ENCODE measurements at regions not wholly inside any gene's neighbourhood (a gene's known extent, or its start where the extent isn't known, plus 50 kb on each side); places are given as distances from the start of the nearest gene placed in this dataset.
A peak's percentile ranks its signal among the peaks of the same experiment; 100 is the strongest.

DNA sequence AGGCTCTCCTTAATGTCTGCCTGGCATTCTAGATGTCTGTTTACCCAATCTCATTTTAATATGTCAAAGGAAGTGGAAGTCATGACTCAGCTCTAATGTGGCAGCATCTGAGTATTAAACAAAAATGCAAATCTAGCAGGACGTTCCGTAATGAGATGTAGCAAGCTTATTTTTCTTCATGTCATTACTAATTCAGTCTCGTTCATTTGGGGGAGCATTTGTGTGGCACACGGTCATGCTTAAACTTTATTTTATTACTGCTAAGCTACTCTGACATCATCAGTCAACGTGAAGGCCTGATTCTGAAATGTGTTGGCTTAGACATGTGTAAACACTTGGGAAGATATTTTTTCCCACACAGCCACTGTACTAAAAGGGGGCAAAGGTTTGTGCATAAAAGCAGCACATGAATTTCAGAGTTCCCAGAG lies 326.7 kb upstream of the TMPO start:
- Histone ChIP-seq H3K9me1 (ENCODE audit: control insufficient read depth, insufficient read depth, low read length) (no peaks in the 10 kb centered on the region), H3K36me3 (ENCODE audit: control insufficient read depth, insufficient read depth, low read length) (no peaks in the 10 kb centered on the region), H4K20me1 (replicated peaks; ENCODE audit: control insufficient read depth, insufficient read depth, low read length) (no peaks in the 10 kb centered on the region), H3K79me2 (ENCODE audit: control insufficient read depth, insufficient read depth, low read length) (no peaks in the 10 kb centered on the region), H3K9ac (ENCODE audit: insufficient read depth in 1 of 2, low read depth in 2 of 2, low read length in 2 of 2) (no peak overlapping the region), H3K4me2 (ENCODE audit: insufficient read depth, low read length) (no peak overlapping the region), H3K4me1 (replicated peaks in 1 of 2; ENCODE audit: control insufficient read depth in 2 of 2, insufficient read depth in 2 of 2, low read length in 2 of 2) (no peaks in the 10 kb centered on the region), H3K4me3 (no peak overlapping the region), H3K27me3 (ENCODE audit: control insufficient read depth in 2 of 2, insufficient read depth in 2 of 2, low read length in 2 of 2) (no peaks in the 10 kb centered on the region), H2AFZ (ENCODE audit: low read depth, low read length) (no peak overlapping the region), H3K9me3 (replicated peaks; ENCODE audit: control insufficient read depth, insufficient read depth, low read depth, low read length) (no peaks in the 10 kb centered on the region; the same call in 1 of the 2 replicates), H3K27ac (ENCODE audit: extremely low read depth, low read depth, low read length) (no peak overlapping the region)
- intact Hi-C loops (cut with micrococcal nuclease): no loop called here
- TF ChIP-seq ELK3 (CRISPR knock-in tag; IDR thresholded peaks at IDR 0.05) (no peak), ZNF785 (CRISPR knock-in tag; IDR thresholded peaks at IDR 0.05) (no peak), ZNF316 (IDR thresholded peaks at IDR 0.05) (peak; percentile 19; the same call in 1 of the 2 replicates)
- CTCF ChIA-PET (ENCODE audit: low intra/inter-chr PET ratio): no interaction called here
- no peak for DNase-seq (ENCODE audit: extremely low read depth in 1 of 4, low spot score in 3 of 4)
- no TSS peak for BruUV-seq (replicated peaks)
- ATAC-seq: no peak
- no peak for FAIRE-seq
- in situ Hi-C loops (cut with MboI): no loop called here
- WGBS (ENCODE audit: insufficient coverage, low coverage, missing lambda C conversion rate): 1% methylated on average over 5 of the region's 5 CpGs
- POLR2A ChIA-PET: no interaction called here

GRCh38 chr12:98194591-98194990 lies 320.8 kb upstream of the TMPO start:
- Histone ChIP-seq H3K79me2 (ENCODE audit: control insufficient read depth, insufficient read depth, low read length) (no peaks in the 10 kb centered on the region), H3K9ac (ENCODE audit: insufficient read depth in 1 of 2, low read depth in 2 of 2, low read length in 2 of 2) (no peak overlapping the region), H3K4me1 (replicated peaks in 1 of 2; ENCODE audit: control insufficient read depth in 2 of 2, insufficient read depth in 2 of 2, low read length in 2 of 2) (no peaks in the 10 kb centered on the region), H3K27me3 (ENCODE audit: control insufficient read depth in 2 of 2, insufficient read depth in 2 of 2, low read length in 2 of 2) (no peaks in the 10 kb centered on the region), H3K4me2 (ENCODE audit: insufficient read depth, low read length) (no peak overlapping the region), H3K36me3 (ENCODE audit: control insufficient read depth, insufficient read depth, low read length) (no peaks in the 10 kb centered on the region), H3K4me3 (no peak overlapping the region), H3K27ac (ENCODE audit: extremely low read depth, low read depth, low read length) (no peak overlapping the region), H3K9me3 (replicated peaks; ENCODE audit: control insufficient read depth, insufficient read depth, low read depth, low read length) (no peaks in the 10 kb centered on the region), H4K20me1 (replicated peaks; ENCODE audit: control insufficient read depth, insufficient read depth, low read length) (no peaks in the 10 kb centered on the region), H3K9me1 (ENCODE audit: control insufficient read depth, insufficient read depth, low read length) (no peaks in the 10 kb centered on the region), H2AFZ (ENCODE audit: low read depth, low read length) (no peak overlapping the region)
- intact Hi-C loops (cut with micrococcal nuclease): no loop called here
- DNase-seq (ENCODE audit: extremely low read depth in 1 of 4, low spot score in 3 of 4) (no peak), FAIRE-seq (no peak), ATAC-seq (no peak)
- POLR2A ChIA-PET: no interaction called here
- CTCF ChIA-PET (ENCODE audit: low intra/inter-chr PET ratio): no interaction called here
- BruUV-seq (replicated peaks): no TSS peak
- WGBS (ENCODE audit: insufficient coverage, low coverage, missing lambda C conversion rate): 0% methylated on average over 3 of the region's 3 CpGs
- in situ Hi-C loops (cut with MboI): no loop called here
- TF ChIP-seq HSF4 (CRISPR knock-in tag; IDR thresholded peaks at IDR 0.05; ENCODE audit: borderline replicate concordance): no peak
- no peak for TF ChIP-seq THRA (IDR thresholded peaks at IDR 0.05)
- TF ChIP-seq ZNF398 (CRISPR knock-in tag; IDR thresholded peaks at IDR 0.05): no peak
- TF ChIP-seq ZMIZ1 (IDR thresholded peaks at IDR 0.05; ENCODE audit: low read depth in 2 of 2, low read length in 2 of 2): no peak
- no peak for TF ChIP-seq LCOR (CRISPR knock-in tag; IDR thresholded peaks at IDR 0.05)
- TF ChIP-seq SRF (CRISPR knock-in tag; IDR thresholded peaks at IDR 0.05): no peak

Measured in K562 (cell line).